ENCODE measurements at regions not wholly inside any gene's neighbourhood (a gene's known extent, or its start where the extent isn't known, plus 50 kb on each side); places are given as distances from the start of the nearest gene placed in this dataset.

DNA sequence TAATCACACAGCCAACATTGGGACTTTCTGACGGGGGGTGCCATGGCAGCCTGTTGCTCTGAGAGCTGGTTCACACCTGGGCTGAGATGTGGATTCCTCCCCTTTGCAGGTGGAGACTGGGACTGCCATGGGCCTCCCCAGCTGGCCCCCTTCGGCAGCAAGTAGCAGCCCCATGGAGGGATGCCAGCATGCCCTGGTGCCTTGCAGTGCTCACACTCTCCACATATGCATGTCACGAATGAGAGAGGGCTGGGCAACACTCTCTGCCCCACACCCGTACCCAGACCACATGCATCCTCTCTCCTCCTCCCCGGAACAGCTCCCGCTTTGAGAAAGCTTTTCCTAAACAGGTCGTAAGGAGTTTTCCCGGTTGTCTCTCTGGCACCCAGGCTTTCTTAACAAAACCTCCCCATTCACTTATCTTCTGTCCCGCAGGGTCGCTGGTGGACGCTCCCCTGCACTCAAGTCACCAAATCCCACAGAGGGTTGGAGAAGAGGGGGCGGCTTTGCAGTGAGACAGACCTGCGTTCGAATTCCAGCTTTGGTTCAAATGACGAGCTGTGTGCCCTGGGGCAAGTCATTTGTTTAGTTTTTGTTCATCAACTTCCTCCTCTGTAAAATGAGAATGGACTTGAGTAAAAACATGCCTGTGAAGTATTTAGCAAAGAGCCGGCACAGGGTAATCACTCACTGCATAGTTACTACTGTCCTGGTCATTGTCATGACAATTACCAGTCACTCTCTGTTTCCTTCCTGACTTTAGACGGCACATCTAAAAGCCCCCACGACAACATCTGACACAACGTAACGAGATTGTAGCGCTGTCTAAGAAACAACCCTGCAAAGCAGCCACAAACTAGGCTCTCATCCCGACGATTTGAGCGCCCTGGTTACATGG, 231.3 kb upstream of the B3GAT1 start:
- no peaks in the 10 kb centered on the region for H3K9me3 ChIP-seq

GRCh38 chr11:134642206-134642605, 230.2 kb upstream of the B3GAT1 start:
- H3K27me3 ChIP-seq: peaks cover 9% of the 10 kb centered on the region; the same call in 1 of the 2 replicates
- no peaks in the 10 kb centered on the region for H3K36me3 ChIP-seq
- no peaks in the 10 kb centered on the region for H4K20me1 ChIP-seq
- H3K9me3 ChIP-seq: no peaks in the 10 kb centered on the region
- no peaks in the 10 kb centered on the region for H3K4me1 ChIP-seq
- no peak for TF ChIP-seq Cebpa-rat (IDR thresholded peaks at IDR 0.05)
- H3K4me3 ChIP-seq: no peak overlapping the region
- no peak overlapping the region for H3K9ac ChIP-seq
- no peak overlapping the region for H3K4me2 ChIP-seq
- no peak overlapping the region for H3K27ac ChIP-seq

More for the DNA sequence above, 231.3 kb upstream of the B3GAT1 start:
- Histone ChIP-seq H3K4me1 (no peaks in the 10 kb centered on the region), H3K4me3 (no peak overlapping the region), H3K9ac (no peak overlapping the region), H3K27me3 (peaks cover 9% of the 10 kb centered on the region; the same call in 1 of the 2 replicates), H3K36me3 (no peaks in the 10 kb centered on the region), H3K27ac (no peak overlapping the region), H3K4me2 (no peak overlapping the region), H4K20me1 (no peaks in the 10 kb centered on the region)
- no peak for TF ChIP-seq Cebpa-rat (IDR thresholded peaks at IDR 0.05)

GRCh38 chr11:134640971-134641968, 229.2 kb upstream of the B3GAT1 start:
- Histone ChIP-seq H3K4me1 (no peaks in the 10 kb centered on the region), H3K9me3 (no peaks in the 10 kb centered on the region), H3K36me3 (no peaks in the 10 kb centered on the region), H3K4me2 (no peak overlapping the region), H3K27ac (no peak overlapping the region), H3K27me3 (peaks cover 9% of the 10 kb centered on the region; the same call in 1 of the 2 replicates), H3K4me3 (no peak overlapping the region), H4K20me1 (no peaks in the 10 kb centered on the region), H3K9ac (no peak overlapping the region)
- no peak for TF ChIP-seq Cebpa-rat (IDR thresholded peaks at IDR 0.05)

GRCh38 chr11:134640536-134640935, 228.5 kb upstream of the B3GAT1 start:
- no peak overlapping the region for H3K4me2 ChIP-seq
- TF ChIP-seq Cebpa-rat (IDR thresholded peaks at IDR 0.05): no peak
- H3K27ac ChIP-seq: no peak overlapping the region
- H3K36me3 ChIP-seq: no peaks in the 10 kb centered on the region
- H3K4me1 ChIP-seq: peaks cover 6% of the 10 kb centered on the region
- no peaks in the 10 kb centered on the region for H4K20me1 ChIP-seq
- H3K9ac ChIP-seq: no peak overlapping the region
- H3K4me3 ChIP-seq: no peak overlapping the region
- H3K27me3 ChIP-seq: peaks cover 9% of the 10 kb centered on the region; the same call in 1 of the 2 replicates
- no peaks in the 10 kb centered on the region for H3K9me3 ChIP-seq

- H3K27ac ChIP-seq: no peak overlapping the region
- peaks cover 10% of the 10 kb centered on the region for H3K4me1 ChIP-seq
- H3K27me3 ChIP-seq: peaks cover 9% of the 10 kb centered on the region; the same call in 1 of the 2 replicates
- no peak overlapping the region for H3K4me2 ChIP-seq
- TF ChIP-seq Cebpa-rat (IDR thresholded peaks at IDR 0.05): no peak
- no peak overlapping the region for H3K4me3 ChIP-seq
- H4K20me1 ChIP-seq: no peaks in the 10 kb centered on the region
- no peak overlapping the region for H3K9ac ChIP-seq
- no peaks in the 10 kb centered on the region for H3K36me3 ChIP-seq
- no peaks in the 10 kb centered on the region for H3K9me3 ChIP-seq
Measured at GRCh38 chr11:134639586-134640330, 227.7 kb upstream of the B3GAT1 start.

DNA sequence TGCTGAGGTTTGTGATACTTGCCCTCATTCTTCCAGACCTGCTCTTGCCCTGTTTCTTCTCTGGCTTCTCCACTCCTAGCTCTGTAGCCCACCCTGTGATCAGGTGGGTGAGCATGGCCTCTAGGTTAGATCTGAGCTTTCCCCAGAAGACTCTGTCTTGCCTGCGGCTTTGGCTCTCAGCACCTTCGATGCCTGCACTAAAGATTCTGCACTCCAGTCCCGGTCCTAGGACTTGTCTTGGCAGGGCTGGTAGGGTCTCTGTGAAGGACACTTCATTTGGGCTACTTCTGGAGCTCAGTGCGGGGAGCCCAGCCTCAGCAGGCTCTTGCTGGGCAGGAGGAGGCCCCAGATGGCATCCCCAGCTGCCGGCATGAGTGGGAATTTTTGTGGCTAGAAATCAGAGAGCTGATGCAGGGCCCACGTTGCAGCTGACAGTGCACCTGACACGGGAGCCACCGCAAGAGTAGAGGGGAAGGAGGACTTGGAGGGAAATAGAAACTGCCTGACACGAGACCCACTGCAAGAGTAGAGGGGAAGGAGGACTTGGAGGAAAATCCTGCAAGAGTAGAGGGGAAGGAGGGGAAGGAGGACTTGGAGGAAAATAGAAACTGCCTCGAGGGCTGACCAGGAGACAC, 226.9 kb upstream of the B3GAT1 start:
- H3K4me2 ChIP-seq: no peak overlapping the region

DNA sequence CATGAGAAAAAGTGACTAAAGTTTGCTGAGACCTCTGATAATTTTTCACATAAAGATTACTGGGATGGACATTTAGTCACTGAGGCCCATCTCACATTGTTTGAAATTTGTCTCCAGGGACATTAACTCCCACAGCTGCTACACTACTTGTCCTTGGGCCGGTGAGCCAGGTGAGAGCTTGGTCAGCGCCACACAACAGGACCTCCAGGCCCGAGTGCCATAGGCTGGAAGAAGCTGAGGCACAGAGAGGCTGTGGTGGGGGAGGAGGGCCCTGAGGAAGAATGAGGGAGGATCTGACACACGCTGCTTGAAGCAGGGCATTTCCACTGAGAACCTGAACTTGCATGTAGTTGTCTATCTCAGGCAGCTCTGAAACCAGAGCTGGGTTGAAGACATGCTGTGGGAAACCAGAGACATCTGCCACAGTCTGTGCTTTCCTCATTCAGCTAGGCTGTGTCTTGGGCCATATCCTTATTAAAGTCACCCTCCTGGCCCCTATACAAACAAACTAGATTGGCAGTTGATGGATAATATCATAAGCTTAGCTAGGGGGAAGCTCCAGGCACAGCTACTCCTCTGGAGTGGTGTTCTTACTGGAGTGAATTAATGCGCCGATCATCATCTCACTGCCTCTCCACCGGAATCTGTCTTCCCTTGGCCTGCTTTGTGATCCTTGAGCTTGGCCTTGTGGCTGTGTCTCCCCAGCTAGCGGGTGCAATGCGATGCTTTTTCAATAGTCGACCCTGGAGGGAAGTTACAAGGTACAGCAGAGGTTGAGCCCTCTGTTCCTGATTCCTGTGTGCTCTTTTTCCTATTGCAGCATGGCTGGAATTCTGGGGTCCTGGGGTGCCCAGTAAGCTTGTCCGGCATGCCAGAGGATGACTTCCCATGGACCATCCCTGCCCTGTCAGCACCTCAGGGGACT, 225.3 kb upstream of the B3GAT1 start:
- peaks cover 10% of the 10 kb centered on the region for H3K4me1 ChIP-seq
- H3K9me3 ChIP-seq: no peaks in the 10 kb centered on the region
- no peaks in the 10 kb centered on the region for H3K36me3 ChIP-seq
- no peak overlapping the region for H3K4me2 ChIP-seq
- no peak for TF ChIP-seq Cebpa-rat (IDR thresholded peaks at IDR 0.05)
- H3K4me3 ChIP-seq: no peak overlapping the region
- H3K9ac ChIP-seq: no peak overlapping the region
- 0 out of 2 replicates have a peak, but pooled peaks cover 3% of the 10 kb centered on the region for H3K27me3 ChIP-seq
- H3K27ac ChIP-seq: no peak overlapping the region
- H4K20me1 ChIP-seq: no peaks in the 10 kb centered on the region

More for the DNA sequence above, 226.9 kb upstream of the B3GAT1 start:
- no peak for TF ChIP-seq Cebpa-rat (IDR thresholded peaks at IDR 0.05)
- no peaks in the 10 kb centered on the region for H3K9me3 ChIP-seq
- H3K4me1 ChIP-seq: peaks cover 10% of the 10 kb centered on the region
- H3K27ac ChIP-seq: no peak overlapping the region
- H3K27me3 ChIP-seq: peaks cover 9% of the 10 kb centered on the region; the same call in 1 of the 2 replicates
- H4K20me1 ChIP-seq: no peaks in the 10 kb centered on the region
- no peak overlapping the region for H3K4me3 ChIP-seq
- H3K9ac ChIP-seq: no peak overlapping the region
- no peaks in the 10 kb centered on the region for H3K36me3 ChIP-seq

- H3K9ac ChIP-seq: no peak overlapping the region
- no peaks in the 10 kb centered on the region for H3K9me3 ChIP-seq
- H3K36me3 ChIP-seq: no peaks in the 10 kb centered on the region
- peaks cover 10% of the 10 kb centered on the region for H3K4me1 ChIP-seq
- H3K4me2 ChIP-seq: 0 out of 2 replicates have a peak overlapping the region, but pooled peaks have one; percentile 2
- no peak for TF ChIP-seq Cebpa-rat (IDR thresholded peaks at IDR 0.05)
- H3K27ac ChIP-seq: no peak overlapping the region
- no peak overlapping the region for H3K4me3 ChIP-seq
- 0 out of 2 replicates have a peak, but pooled peaks cover 3% of the 10 kb centered on the region for H3K27me3 ChIP-seq
- H4K20me1 ChIP-seq: no peaks in the 10 kb centered on the region
Measured at GRCh38 chr11:134636071-134636470, 224.0 kb upstream of the B3GAT1 start.
